Dermis blood vessel endothelial cell (primary cell): ENCODE measurements at regions not wholly inside any gene's neighbourhood (a gene's known extent, or its start where the extent isn't known, plus 50 kb on each side); places are given as distances from the start of the nearest gene placed in this dataset.

ENCODE experiments used
- DNase-seq: peaks from one replicate; pipeline ENCODE4 v3.0.0; 2010

DNA sequence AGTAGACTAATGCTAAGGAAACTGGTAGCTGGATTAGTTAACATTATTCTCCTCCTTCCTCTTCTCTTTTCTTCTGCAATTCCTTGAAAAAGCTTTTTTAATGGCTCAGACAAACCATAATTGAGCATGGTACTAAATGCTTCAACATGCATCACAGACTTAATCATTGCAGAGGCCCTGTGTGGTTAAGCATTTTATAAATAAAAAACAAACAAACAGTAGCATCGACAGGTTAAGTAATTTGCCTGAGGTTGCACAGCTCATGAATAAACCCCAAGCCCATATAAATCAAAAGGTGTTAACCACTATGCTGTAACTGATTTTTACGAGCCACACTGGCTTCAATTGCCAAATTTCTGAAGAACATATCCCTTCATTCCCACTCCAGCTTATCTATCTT, 462.1 kb downstream of the LMO4 start:
- DNase-seq: no peak

DNA sequence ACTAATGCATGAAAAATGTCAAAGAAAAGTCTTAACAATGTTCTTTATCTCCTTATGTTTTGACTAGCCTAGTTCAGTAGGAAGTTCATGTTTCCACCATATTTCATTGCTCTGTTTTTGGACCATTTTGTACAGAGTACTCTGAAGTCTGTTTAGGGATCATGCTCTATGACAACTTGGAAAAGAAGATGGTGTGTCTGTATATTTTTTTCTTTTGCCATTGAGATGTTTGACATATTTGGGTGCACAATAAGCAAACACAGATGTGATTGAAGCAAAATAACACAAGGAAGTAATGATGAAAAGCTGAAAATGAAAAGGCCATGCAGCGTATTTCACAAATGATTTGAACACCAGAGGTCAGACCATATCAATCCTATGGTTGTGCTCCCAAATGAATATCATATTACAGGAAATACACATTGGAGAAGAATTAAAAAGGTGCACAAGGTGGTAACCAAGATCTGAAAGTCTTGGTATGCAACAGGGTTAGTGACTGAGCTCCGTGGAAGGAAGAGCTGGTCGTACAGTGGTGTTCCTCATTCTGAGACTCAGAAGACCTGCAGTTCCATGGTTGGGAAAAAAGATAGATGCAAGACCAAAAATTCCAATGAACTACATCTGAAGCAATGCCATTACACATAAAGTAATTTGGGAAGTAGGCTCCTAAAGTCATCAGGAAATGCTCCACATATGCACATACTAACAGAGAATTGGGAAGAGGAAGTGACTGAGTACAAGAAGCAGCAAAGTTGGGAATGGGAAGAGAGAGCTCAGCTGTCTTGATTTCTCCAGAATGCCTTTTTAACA, 463.5 kb downstream of the LMO4 start:
- DNase-seq: no peak

DNA sequence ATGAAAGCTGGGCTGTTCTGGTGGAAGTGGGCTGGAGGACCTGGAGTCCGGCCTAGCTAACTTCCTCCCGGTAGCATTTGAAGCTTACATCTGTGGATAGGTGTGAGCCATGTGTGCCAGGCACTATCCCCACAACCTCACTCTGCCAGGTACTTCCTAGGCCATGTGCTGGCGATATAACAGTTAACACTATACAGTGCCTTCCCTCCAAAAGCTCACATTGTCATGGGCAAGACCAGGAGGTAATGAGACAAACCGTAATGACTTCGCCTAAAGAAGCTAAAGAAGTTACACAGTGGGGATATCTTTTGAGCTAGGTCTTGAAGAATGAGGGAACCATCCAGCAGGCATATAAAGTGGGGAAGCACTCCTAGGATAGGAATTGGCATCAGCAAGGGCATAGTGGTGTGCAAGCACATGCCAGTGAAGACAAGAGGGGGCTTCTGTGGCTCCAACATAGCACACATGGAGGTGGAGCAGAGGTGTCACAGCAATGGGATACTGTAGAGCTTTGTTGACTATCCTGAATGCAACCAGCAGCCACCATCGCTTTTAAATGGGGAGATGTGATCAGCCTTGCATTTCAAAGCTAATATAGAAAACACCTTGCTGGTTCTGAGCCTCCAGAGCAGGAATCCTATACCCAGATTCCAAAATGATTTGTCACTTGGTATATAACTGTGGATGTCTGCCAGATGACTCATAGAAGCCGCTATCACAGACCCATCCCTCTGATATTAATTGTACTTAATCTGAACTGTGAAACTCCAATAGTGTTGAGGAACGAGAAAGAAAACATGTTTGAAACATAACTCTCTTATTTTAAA, 466.3 kb downstream of the LMO4 start:
- peak; percentile 52 for DNase-seq

DNA sequence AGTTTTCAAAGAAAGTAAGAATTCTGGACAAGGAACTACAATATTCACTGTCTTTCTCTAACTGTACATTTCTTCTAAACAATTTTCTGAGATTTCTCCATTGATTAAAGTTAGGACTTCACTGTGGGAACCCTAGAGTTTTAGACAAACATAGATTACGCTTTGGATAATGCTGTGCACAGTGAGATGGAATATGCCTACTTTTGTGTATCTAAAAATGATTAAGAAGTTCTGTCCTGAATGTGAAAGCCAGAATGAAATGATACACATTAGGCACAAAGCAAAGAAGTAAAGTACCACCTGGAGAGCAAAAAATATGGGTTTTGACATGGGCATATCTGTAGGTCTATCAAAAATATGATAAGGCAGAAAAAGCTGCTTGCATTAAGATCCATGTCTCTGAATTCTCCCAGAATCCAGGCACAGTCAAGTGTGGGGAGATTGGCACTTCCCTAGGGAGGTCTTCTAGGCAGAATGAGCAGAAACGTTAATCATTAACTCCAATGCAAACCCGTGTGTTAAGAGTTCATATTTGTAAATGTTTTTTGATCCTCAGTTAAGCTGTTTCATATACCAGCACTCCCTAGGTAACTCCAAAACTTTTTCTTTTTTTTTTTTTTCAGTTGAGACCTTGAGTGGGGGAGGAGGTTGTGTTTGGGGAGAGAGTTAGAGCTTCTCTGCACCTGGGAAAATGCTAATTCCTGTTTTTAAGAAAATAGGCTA, 467.1 kb downstream of the LMO4 start:
- DNase-seq: no peak

DNA sequence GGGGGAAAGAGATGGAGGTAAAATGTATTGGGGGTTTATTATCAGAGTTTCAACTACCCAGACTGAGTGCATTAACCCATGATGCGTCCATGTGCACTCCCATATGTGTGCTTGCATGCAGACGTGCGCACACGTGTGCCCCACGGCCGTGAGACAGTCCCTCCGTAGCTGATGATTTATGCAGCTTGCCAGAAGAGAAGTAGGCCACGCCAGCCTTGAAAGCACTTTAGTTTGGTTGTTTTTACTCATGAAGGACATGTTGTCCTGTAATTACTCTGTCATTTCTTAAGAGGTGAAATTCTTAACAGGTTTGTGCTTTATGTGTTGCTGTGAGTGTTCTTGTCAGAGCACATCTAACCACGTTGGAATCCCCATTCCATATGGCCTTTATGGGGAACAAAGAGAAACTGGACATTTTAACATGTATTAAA, 467.8 kb downstream of the LMO4 start:
- DNase-seq: no peak

DNA sequence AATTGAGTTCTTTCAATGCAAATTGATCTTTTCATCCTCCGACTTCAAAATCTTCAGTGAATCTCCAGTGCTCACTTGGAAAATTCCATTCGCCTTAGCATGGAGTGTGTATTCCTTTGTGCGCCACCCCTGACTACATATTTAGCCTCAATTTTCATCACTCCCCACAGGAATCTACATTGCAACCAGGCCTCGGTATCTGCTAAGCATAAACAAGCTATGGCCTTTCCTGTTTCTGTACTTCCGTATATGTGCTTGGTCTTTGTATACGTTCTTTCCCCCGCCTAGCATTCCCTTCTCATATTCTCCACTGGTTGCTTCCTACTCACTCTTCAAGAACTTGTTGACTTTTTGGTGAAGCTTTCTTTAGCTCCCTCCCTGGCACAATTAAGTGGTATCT, 470.8 kb downstream of the LMO4 start:
- DNase-seq: no peak

DNA sequence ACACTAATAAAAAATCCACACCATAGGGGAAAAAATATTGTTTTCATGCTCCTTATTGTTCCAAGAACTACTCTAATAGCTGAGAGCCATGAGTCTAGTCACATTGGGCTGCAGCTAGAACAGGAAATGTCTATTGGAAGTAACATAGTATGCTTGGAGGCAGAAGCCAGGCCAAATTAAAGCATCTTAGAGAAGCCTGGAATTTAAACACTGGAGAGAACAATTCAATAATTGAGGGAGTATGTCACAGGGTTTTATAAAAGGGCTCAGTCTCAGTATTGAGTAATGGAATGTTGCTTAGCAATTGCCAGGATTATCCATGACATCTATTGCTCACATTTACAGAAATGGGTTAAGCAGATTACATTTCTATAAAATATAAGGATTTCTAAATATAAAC, 471.3 kb downstream of the LMO4 start:
- DNase-seq: no peak

DNA sequence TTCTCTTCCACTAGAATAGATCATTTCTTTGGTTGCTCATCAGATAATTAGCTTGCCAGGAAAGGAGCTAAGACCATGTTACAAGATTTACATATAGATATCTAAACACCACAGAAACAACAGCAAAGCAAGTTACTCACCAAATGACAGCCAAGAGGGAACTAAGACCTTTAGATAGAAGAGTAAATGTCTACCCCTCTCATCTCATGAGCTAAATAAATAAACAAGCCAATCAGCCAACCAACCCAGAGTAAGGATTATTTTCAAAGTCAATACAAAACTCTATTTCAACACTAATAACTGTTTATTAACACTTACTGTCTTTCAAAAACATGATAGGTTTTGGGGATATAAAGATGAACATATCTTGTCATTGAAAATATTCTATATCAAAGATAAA, 474.7 kb downstream of the LMO4 start:
- DNase-seq: no peak

DNA sequence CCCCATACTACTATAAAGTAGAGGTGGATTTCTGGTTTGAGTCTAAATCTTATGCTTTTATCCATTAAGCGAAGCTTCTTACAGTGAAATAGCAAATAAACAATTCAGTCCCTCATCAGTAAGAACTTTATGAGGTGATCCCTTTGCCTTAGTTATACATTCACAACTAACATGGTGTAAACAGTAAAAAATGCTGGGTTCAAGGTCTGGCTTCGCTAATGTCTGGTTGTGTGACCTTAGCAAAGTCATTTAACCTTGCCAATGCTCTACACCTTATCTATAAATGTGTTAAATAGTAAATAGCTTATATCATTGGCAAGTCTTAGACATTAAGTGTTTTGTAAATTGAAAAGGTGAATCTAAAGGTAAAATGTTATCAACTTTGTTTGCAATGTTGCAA, 475.4 kb downstream of the LMO4 start:
- no peak for DNase-seq

DNA sequence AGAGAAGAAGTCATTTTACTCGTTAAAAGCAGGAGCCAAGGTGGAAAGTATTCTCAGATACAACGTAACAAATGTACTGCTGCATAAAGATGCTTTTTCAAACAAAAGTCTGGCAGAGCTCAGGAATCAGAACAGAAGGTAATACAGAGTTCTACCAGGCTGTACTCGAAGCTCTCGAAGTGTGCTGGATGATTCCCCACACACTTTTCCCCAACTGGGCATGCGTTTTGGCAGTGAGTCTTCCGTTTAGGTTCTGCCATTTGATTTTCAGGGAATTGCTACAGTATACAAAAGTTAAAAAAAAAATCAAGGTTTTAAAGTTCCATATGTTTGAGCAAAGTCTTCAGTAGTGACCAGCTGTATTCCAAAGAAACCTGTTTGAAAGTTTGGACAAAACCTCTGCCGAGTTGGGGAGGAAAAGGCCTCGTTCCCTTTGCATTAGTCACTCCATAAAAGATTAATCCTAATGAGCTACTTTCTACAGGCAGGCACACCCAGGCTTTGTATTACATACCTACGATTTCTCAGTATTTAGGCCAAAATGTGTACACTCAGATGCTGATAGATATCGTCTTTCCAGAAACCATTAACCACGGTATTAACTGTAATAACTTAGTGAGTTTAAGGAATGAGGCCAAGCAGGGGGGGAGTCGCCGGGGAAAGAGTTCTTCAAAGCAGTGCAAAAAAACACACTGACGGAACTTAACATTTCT, 477.1 kb downstream of the LMO4 start:
- peak; percentile 13 for DNase-seq

DNA sequence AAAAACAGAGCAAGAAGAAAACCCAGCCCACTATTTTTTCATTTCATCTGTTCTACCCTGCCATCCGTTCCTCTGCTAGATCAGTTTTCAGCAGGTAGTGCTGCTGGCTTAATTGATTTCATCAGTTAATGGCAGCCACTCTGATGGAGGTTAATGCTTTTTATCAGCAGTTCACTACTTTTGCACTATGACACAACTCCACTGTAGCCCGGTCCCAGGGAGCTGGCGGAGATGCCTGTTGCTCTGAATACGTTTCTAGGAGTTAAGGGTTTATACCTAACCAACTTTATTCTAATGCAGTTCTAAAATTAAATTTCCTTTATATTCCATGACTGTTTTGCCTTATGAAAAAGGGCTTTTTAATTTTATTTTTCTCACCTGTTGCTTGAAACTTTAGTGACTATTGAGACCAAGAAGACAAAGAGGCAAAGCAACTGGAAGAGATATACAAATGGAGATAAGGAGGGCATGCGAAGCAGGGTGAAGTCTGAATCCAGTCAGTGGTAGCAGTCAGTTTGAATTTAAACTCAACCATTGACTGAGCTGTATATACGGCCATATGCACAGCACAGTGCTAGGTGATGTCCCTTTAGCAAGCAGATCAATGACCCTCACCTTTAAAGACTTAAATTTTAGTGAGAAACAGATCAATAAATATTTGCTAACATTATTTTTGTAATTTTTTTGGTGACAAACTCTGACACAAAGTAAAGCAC, 477.9 kb downstream of the LMO4 start:
- DNase-seq: no peak

DNA sequence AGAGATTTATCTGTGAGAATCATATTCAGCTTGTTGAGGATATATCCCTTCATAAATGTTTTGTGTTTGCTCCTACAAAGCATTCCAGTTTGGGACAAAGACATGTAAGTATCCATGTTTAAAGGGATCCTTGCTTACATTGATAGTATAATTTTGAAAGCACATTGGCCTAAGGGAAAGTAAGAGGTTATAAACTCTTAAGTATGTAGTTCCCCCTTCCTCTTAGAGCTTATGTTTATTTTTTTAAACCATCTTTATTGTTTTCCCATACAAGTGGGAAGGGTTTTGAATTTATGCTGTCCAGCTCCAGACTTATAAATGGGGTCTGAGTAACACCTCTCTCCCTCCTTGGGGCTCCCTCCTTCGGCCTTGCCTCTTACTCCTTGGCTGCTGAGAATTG, 481.5 kb downstream of the LMO4 start:
- DNase-seq: no peak

DNA sequence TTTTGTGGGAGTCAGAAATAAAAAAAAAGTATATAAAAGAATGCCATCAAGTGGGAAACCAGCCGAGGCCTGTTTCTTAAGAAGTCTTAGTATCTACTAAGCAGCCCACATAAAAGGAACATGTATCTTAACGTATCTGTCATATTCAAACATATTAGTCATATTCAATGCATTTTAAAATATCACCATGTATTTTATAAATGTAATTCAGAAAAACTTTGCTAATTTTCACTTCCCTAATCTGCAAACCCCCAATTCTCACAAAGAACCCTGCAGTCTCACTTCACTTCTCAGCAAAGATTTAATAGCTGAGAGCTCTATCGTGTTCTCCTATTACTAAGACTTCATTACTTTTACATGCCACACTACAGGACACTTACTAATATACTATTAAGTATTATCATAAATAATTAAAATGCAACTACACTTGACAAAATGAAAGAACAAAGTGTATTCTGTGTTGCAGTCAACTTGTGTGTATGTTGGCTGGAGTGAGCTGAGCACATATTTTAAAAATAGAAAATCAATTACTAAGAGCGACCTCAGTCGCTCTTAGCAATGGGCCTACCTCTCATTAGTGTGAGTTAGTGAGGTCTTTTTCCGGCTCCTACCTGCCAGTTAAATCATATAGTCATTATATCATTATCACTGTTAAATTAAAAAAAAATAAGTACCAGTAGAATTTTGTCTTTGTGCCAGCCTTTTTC, 484.3 kb downstream of the LMO4 start:
- DNase-seq: no peak

DNA sequence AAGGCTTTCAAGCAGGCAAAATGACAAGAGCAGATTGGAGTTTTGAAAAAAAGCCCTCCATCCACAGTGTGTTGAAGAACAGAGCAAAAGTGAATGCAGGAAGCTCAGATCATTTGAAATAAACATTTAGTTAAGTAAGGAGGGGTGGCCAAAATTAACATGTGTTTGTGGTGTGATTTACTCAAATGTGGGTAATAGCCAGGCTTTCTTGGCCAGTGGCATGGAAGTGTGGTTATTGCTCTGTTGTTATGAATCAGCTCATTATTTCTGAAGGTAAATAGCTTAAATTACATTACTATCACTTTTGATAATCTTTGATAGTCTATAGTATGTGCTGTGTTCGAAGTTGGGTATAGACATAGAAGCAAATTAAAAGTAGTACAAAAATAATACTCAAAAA, 485.9 kb downstream of the LMO4 start:
- no peak for DNase-seq

DNA sequence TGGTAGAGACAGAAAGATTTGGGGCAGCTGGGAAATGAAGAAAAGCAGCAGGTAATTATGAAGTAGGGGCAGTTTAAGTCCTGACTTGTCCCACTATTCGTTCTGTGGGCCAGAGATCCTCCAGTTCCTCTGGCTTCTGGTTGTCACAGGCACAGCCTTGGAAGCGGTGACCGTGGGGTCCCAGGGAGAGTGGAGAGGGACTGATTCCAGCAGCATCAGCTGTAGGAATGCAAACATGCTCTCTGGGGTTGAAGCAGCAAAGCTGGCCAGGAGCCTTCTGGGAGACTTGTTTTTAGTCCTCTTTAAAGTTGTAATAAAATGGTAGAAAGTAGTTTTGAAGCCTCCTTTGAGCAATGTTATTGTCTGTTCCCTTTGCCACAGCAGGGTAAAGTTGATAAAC, 488.0 kb downstream of the LMO4 start:
- no peak for DNase-seq

DNA sequence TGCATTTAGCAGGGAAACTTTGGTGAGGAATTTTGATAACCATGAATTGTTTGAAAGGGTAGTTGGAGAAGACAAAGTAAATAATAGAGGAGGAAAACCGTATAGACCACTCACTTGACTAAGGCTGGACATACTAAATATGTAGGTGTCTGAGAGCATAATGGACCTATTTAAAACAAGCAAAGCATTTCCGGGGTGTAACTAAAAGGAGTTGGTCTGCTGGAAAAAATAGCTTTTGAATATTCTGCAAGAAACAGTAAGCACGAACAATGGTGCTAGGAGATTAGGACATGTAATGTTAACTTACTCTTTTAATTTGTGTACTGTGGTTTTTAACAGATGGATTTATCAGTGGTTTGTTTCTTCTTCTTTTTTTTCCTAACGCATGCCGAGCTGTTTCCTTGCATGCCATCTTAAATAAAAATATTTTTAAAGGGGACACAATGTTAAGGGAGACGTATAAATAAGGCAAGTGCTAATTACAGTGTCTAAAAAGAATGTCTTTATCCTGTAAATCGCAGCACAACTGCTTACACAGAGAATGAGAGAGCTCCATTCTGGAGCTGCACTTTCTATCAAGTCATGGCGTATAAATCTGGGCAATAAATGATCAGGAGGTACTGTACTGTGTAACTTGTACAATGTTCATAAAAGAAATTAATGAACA, 492.1 kb downstream of the LMO4 start:
- DNase-seq: no peak

DNA sequence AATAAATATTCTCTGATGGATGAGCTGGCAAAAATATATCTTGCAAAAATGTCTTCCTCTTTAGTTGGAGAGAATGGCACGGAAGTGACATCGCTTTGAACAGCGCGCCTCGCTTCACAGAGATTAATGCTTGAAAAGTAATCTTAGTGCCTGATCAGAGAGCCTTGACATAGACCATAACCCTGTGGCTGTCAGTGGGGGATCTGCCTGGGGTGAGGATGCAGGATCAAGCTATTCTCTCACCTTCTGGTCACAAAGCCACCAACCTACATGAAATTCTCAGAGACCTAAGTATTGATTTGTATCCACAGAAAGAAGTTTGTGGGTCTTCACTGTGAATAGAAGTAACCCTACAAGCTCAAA, 492.6 kb downstream of the LMO4 start:
- no peak for DNase-seq

DNA sequence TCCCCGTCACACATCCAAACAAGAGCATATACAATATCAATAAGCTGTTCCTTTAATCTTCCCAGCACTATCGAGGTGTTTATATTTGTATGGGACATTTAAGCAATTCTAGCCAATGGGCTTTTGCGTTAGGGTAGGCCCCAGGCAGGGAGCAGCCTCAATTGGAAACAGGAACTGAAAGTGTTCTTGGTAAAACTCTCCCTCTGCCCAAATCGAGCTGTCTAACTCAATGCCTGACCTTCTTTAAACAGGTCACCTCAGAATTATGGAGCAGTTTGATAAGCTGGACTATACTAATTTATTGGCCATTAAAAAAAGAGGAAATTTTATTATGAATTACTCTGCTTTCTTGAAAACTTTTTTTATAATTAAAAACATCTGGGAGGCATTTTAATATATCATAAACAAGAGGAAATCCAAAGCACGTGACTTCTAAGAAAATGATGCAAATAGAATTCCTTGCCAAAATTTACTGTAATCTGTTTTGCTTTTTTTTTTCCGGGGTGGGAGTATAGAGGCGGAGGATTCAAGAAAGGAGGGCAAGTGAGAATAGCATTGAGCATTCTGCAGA, 498.1 kb downstream of the LMO4 start:
- DNase-seq: peak; percentile 30

DNA sequence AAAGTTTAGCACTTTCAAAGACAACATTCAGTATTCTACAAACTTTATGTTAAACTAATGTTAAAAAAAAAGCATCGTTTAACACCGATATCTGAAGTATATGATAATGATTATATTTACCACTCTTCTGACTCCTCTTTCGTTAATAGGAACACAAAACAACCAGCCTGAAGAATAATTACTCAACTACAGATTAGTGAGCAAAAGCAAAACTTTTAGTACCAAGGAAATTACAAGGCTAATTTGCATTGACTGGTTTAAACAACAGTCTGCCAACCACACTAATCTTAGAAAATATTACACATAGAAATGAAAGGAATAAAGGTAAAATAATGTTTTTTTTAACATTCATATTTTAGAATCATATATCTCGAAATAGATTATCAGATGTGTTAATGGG, 500.7 kb downstream of the LMO4 start:
- DNase-seq: no peak

DNA sequence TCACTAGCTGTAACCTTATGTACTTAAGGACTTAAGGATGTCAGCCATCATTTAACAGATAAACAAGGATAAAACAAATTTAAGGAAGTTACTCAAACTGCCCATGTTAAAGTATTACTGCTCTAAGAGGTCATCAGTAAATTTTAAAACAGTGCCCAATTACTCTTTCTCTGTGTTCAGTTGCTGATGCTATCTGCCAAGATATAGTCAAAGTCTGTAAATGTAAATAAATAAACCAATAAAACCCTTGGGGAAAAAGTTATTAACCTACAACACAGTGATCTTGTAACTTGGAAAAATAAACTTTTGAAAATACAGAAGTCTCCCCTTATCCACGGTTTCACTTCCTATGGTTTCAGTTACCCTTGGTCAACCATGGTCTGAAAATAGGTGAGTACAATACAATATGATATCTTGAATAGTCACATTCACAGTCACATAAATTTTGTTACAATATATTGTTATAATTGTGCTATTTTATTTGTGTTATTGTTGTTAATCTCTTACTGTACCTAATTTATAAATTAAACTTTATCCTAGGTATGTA, 501.8 kb downstream of the LMO4 start:
- no peak for DNase-seq
